HG02973 (cell line): ENCODE measurements at regions not wholly inside any gene's neighbourhood (a gene's known extent, or its start where the extent isn't known, plus 50 kb on each side); places are given as distances from the start of the nearest gene placed in this dataset.
A peak's percentile ranks its signal among the peaks of the same experiment; 100 is the strongest.

ENCODE experiments used
- ATAC-seq: cut with Tn5 transposase; IDR thresholded peaks from one replicate; pipeline ENCODE4 v1.9.1; 2021; ENCODE audit warnings: moderate library complexity; ENCODE audit not compliant: unreplicated experiment

DNA sequence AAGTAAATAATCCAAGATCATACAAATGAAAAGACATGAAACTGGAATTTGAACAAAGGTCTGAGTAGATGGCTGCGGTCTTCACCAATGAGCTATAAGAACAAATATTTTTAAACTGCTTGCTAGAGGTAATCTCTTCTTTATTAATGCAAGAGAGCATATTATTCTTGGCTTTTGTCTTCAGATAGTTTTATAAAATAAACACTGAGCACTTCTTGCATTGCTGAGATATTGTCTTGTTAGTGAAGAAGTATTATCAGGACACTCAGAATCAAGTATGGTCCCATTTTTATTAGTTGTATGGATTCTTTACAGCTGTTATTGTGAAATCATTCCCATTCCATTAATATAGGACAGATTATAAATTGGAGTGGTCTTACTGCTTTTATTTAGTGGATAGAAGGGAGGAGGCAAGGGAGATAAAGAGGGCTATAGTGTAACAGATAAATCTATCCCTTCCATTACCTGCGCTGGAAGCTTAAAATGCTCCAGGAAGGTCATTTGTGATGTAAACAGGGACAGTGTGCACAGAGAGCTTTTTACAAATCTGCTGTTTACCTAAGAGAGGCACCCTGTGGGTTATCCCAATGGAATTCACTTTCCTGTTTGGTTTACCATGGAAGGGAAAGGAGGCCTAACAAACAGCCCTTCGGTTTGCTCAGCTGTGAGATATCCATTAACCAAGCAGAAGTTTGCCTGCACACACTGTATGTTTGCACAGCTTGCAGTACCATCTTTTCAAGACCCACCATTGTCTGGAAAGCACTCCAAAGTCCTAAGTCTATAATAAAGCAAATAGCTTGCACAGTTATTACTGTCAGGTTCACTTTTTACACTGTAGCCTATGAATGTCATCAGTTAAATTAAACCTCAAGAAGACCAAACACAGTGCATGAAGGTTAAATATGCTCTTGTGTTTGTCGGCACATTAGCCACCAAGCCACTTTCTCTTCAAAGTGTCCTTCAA, 347.7 kb upstream of the TGFBR2 start:
- ATAC-seq: no peak

DNA sequence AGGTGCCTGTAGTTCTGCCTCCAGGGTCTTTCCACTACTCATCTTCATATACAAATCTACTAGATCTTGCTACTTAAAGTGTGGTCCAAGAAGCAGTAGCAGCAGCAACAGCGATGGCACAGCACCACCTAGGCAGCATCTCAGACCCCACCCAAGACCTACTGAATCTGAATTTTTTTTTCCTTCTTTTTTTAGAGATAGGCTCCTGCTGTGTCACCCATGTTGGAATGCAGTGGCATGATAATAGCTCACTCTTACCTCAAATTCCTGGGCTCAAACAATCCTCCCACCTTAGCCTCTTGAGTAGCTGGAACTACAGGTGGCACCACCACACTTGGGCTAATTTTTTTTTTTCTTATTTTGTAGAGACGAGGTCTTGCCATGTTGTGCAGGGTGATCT, 346.7 kb upstream of the TGFBR2 start:
- ATAC-seq: no peak

DNA sequence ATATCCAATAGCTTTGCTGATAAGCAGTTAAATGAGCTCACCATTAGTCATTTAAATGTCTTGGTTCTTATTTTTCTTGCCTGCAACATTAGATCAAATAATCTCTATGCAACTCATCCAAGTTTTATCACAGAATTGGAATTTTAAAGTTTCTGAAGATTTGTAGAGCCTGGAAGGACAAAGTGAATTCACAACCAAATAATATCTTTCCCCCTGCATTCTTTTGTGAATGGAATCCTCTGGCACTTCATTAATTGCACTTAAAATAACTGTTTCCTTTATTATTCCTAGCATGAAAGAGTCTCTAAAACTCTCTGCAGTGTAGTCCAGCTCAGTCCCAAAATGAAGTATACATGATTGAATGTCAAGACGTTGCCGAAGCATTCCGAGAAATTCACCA, 345.6 kb upstream of the TGFBR2 start:
- ATAC-seq: no peak

DNA sequence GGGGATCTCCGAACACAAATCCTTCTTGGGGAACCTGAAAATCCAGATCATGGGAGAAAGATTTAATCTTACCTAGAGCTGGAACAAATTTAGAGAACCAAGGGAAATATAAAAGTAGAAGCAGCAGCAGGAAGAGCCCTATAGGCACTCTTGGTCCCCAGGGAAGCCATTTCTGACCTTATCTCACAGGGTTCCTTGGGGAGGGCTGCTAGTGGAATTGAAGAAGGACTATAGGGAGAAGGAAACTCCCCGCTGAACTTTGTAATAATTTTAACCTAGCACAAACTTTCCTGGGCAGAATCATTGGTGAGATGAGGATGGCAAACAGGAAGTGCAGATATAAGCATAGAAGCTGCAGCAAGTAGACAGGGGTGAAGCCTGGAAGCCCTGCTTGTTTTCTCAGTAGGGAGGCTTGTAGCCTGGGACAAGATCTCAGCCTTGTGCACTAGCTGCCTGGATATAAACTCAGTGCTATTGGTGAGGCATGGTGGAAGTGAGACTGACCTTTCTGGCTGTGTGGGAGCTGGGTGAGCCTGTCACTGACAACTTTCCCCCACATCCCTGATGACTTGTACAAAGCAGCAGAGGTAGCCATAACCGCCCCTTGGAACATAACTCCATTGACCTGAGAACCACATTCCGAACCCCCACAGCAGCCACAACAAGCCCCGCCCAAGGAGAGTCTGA, 343.0 kb upstream of the TGFBR2 start:
- ATAC-seq: no peak

DNA sequence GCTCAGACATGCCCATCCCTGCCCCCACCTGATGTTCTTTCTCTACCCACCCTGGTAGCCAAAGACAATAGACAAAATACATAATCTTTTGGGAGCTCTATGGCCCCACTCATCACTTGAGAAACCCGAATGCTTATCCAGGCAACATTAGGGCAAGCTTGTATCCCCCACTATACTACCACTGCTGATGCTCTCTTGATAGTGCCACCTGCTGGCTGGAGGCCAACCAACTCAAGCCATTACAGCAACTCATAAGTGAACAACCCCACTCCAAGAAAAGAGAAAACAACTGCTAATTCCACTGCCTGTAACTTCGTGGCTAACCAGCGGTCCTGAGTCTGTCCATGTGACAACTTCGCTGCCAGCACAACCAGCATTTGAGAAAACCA, 342.5 kb upstream of the TGFBR2 start:
- ATAC-seq: no peak

DNA sequence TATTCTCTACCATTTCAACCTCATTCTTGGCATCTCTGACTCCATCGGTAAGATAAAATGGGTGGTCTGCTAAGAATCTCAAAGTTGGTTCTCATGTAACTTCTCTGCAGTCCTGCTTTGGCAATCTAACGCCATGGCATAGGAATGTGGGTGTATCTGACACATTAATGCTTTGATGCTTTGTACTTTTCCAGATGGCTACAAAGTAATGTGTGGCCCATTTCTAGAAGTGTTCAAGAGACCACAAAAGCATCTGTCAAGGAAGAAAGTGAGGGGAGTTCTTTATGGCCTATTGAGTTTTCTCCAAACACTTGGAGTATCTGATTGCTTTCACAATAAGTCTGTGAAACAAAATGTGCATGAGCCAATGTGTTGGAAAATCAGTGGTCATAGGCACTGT, 339.9 kb upstream of the TGFBR2 start:
- ATAC-seq: no peak

DNA sequence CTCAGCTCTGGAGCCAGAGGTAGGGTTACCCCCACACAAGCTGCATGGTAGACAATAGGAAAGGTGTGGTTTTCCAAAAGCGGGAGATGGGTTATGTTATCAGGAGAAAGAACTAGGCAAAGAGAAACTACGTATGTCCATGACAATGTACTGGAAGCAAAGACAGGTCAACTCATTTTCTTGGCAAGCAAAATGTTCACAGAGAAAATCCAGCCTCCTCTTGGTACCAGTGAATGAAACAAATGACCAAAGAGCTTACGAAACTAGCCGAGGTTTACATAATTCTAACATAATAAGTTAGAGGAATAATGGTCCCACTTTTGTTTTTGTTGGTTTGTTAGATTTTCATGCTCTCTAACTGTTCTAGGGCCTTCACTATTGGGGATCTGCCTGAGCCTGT, 338.1 kb upstream of the TGFBR2 start:
- no peak for ATAC-seq

DNA sequence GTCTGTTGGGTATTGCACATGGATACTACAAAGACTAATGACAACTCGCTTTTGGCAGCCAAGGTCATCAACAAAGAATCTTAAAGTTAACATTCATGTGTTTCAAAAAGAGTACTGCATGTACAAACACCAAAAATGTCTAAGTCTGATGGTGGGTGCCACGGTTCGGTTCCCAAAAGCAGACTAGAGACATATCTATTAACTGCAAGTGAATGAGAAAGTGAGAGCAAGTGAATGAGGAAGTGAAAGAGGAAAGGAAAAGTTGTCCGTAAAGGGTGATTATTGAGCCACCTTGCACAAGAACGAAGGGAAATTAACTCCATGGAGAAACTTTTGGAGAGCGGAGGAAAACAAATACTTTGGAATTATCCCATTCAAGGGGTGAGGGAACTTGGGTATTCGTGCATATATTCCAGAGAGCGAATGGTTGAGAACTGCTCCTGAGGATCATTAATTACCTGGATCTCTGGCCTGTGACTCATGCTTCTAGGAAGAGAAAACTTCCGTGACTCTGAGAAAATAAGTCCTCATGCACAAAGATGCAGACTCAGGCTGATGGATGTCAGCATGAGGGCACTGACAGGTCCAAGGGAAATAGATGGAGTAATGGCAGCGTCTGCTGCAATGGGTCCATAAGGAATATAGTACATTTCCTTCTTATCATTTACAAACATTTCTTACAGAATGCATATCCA, 336.5 kb upstream of the TGFBR2 start:
- ATAC-seq: peak; percentile 93

DNA sequence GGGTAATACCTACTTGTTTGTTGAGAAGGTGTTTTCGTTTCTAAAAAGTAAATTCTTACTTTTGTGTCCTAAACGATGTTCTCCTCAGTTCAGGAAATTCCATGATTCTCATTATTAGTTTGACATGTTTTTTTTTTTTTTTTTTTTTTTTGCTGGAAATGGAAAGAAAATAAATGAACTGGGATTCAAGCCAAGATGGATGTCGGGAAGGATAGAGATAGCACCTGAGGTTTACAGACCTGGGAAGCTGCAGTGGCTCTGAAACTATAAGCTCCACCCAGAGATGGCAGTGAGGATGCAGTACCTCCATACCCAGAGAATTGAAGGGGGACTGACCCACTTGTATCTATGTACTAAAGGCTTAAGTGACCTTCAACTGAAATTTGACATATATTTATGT, 334.6 kb upstream of the TGFBR2 start:
- no peak for ATAC-seq

DNA sequence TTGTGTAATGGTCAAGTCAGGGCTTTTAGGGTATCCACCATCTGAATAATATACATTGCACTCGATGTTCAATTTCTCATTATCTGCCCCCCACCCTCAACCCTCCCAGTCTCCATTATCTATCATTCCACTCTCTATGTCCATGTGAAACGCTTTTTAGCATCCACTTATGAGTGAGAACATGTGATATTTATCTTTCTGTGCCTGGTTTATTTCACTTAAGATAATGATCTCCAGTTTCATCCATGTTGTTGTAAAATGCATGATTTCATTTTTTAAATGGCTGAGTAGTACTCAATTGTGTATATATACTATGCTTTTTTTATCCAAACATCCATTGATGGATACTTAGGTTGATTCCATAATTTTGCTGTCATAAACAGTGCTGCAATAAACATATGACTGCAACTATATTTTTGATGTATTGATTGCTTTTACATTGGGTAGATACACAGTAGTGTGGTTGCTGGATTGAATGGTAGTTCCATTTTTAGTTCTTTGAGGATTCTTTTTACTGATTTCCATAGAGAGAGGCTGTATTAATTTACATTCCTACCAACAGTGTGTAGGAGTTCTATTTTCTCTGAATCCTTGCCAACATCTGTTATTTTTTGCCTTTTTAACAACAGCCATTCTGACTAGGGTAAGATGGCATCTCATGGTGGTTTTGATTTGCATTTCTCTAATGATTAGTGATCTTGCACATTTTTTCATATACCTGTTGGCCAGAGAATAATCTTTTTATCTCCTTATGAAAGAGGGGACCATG, 332.9 kb upstream of the TGFBR2 start:
- no peak for ATAC-seq

DNA sequence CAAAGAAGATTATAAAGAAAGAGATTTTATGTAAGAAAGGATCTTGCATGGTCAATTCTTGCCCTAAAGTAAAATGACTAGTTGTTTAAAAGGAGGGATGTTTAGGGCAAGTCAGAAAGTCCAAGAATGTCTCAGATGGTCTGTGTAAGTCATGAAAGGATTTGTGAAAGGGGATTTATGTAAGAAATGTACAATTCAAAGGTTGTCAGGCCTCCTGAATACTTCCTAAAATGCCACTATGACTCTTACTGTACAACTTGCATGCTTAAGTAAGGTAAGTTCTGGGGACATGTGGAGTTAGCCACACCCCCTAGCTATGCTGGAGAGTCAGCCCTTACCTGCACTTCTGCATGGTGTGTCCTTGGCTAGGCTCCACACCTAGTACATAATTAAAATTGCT, 328.9 kb upstream of the TGFBR2 start:
- ATAC-seq: no peak

DNA sequence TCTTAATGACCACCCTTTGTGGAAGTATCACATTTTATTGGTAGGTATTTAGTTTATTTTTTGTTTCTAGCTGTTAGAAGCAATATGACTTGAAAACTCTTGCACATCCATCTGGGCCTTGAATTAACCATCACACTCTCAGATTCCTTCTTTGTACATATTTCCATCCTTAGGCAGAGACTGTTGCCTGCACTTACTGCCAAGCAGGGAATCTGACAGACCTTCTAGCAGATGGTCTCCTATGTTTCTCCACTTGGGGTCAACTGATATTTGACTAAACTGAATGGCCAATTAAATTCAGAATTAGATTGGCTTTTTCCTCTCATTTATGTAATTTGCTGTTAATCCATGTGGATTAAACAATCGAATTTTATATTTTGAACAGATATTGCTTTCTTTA, 324.9 kb upstream of the TGFBR2 start:
- ATAC-seq: no peak

DNA sequence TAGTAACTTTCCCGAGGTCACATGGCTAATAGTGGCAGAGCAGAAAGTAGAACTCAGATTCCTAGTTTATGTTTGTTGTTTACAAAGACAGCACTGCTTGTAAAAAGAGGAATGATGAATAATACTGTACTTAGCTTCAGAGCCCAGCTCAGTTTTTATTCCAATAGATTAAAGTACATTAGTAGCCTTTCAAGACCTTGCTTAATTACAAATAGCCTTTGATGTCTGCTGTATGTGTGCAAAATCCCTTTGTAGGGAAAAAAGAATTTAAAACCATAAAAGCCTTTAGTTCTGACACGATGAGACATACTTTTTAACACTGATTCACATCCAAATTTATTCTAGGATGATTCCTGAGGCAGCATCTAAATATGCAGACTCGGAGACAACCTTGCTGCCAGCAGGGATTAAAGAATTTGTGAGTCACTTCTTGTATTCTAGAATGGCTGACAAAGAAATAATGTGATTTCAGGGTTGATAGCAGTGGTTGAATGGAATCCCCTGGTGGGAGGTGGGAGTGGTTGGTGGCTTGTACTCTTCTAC, 324.2 kb upstream of the TGFBR2 start:
- ATAC-seq: no peak

DNA sequence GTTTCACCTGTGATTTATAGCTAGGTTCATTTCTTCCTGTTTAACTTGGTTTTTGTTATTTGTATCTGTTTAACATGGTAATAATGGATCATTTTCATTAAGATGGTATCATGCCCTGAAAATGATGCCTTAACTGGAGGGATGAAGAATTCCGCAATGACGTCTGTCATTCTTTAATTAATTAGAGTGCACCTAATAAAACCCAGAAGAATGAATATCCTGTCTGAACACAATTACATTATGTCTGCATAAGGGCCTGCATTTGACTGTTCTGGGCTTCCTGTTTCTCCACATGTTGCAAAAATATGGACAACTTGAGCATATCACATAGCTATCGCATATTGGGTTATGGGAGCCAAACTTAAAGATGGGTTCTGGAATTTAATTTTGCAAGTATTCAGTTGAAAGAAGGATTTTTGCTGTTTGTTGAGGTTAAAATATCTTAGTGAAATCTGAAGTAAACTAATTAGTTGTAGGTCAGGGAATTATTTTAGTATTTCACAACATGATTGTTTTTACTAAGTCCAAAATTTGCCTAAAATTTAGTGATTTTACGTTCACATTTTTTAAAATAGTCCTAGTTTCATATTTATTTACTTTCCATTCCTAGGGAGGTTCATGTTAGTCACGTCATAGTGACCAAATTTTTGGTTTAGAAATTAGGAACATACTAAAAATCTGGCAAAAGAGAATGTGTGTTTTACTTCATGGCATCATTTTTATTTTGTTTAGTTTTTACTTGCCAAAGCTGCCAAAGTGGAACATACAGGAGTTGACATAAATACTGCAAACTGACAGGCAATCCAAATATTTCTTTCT, 321.0 kb upstream of the TGFBR2 start:
- ATAC-seq: no peak

DNA sequence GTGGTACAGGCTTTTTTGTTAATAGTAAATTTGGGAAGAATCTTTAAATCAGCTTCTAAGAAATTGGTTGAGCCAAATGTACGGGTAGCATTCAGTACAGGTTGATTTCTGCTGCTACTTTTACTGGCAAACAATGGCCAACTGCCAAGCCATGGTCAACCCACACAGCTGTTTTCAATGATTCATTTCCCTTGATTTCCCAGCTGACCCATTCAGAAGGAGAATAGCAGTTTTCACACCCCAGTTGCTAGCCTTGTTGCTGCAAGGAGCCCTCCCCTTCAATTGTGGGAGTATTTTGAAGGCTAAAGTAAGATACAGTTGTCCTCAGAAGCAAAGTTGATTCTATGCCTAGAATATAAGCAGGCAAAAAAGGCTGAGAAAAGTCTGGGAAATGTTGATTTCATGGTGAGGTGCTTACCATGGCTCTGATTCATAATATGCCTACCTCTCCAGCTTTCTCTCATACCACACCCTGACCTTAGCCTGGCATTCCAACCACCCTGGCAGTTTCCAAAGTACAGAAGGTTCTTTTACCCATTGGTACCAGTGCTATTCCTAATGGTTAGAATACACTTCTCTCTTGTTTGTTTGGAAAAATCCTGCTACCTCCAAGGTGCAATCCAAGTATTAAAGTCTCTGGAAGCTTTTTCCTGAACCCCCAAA, 320.3 kb upstream of the TGFBR2 start:
- ATAC-seq: no peak

DNA sequence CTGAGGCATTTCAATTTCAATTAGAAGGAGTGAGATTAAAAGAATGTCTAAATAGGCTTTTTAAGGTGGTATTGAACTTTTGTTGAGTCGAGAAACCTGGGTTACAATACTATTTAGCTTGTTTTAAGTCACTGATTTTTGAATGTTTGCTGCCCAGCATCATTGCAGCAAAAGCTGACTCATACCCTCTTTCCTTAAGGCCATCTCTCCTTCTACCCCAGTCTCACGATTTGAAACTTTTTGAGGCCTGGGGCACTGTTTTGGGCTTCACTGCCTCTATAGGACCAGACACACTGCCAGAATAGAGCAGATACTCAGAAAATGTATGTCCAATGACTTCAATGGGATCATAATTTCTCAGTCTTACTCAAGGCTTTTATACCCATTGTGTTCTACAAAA, 319.6 kb upstream of the TGFBR2 start:
- no peak for ATAC-seq

DNA sequence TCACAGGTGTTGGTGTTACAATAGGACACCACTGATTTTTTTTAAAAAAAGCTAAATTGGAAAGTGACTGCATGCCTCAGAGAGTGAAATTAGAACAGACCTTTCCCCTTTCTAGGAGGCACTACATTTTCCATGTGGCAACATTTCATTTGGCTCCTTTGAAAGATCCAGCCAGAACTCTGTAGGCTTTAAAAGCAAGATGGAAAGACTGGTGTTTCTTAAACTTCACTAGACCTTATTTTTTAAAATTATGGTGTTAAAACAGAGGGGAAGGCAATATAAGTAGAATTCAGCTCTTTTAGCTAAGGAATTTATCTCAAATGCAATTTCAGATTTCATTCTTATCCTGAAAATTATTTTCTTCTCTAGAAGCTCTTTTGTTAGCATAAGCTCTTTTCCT, 317.6 kb upstream of the TGFBR2 start:
- no peak for ATAC-seq

DNA sequence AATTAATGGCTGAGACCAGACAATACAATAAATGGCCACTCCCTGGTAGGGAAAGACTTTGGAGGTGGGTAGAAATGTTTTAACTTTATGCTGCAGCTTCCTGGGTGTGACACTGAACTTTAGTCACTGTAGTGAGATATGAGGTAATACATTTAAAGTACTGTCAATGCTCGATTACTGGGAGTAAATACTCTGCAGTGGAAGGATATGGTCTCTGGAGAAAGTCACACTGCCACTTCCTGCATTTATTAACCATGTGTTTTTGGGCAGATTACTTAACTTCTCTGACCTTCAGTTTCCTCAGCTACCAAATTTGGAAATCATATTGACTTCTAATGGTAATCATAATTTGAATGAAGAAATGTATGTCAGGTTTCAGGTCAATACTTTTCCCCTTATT, 317.1 kb upstream of the TGFBR2 start:
- no peak for ATAC-seq

DNA sequence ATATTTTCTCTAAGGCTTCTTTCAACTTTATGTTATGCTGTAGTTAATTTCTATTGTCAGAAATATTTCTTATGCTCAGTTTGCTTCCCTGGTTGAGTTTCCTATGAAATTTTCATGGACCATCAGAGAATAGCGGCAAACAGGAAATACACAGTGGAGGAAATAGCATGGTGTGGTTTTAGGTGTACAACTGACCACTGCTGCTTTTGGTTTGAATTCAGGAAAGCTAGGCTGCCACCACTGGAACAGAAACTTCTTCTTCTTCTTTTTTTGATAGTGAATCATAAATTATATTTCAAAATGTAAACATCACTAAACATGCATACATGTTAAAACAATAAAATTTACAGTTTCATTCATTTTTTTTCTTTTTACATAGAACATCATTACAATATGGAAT, 316.6 kb upstream of the TGFBR2 start:
- no peak for ATAC-seq
